ENCODE measurements at regions not wholly inside any gene's neighbourhood (a gene's known extent, or its start where the extent isn't known, plus 50 kb on each side); places are given as distances from the start of the nearest gene placed in this dataset.
"Not testable (repeated sequence)": the region's sequence is repeated elsewhere in the genome, so short reads cannot be mapped to it uniquely, and the experiment has no call there.

- no peaks in the 10 kb centered on the region for H3K27me3 ChIP-seq (ENCODE audit: control insufficient read depth, insufficient read depth, low read length)
- no peak overlapping the region for H3K4me3 ChIP-seq (ENCODE audit: low read length)
- DNase-seq (ENCODE audit: low read depth, low spot score), result no peak
- no CpG with 5 or more reads among the region's 2 CpGs for WGBS (ENCODE audit: insufficient coverage, insufficient read length)
- 0 out of 2 replicates have a peak, but pooled peaks cover 1% of the 10 kb centered on the region for H3K4me1 ChIP-seq (ENCODE audit: control insufficient read depth, insufficient read depth, low read length)
- H3K9me3 ChIP-seq (ENCODE audit: control insufficient read depth, insufficient read depth, low read length), result no peaks in the 10 kb centered on the region
- H3K36me3 ChIP-seq (ENCODE audit: control insufficient read depth, insufficient read depth, low read length), result no peaks in the 10 kb centered on the region
- no peak overlapping the region for H3K27ac ChIP-seq (ENCODE audit: low read length)
These were observed 162.9 kb upstream of the NMUR2 start for GRCh38 chr5:152568016-152568415.

GRCh38 chr5:152572812-152573211 is 167.7 kb upstream of the NMUR2 start:
- Histone ChIP-seq H3K4me1 (ENCODE audit: control insufficient read depth, insufficient read depth, low read length) (no peaks in the 10 kb centered on the region), H3K27ac (ENCODE audit: low read length) (no peak overlapping the region), H3K4me3 (ENCODE audit: low read length) (no peak overlapping the region), H3K27me3 (ENCODE audit: control insufficient read depth, insufficient read depth, low read length) (no peaks in the 10 kb centered on the region), H3K9me3 (ENCODE audit: control insufficient read depth, insufficient read depth, low read length) (no peaks in the 10 kb centered on the region), H3K36me3 (ENCODE audit: control insufficient read depth, insufficient read depth, low read length) (no peaks in the 10 kb centered on the region)
- WGBS (ENCODE audit: insufficient coverage, insufficient read length), result no CpG with 5 or more reads among the region's 3 CpGs
- no peak for DNase-seq (ENCODE audit: low read depth, low spot score)

- WGBS (ENCODE audit: insufficient coverage, insufficient read length), result no CpG with 5 or more reads among the region's 3 CpGs
- Histone ChIP-seq H3K27ac (ENCODE audit: low read length) (no peak overlapping the region), H3K27me3 (ENCODE audit: control insufficient read depth, insufficient read depth, low read length) (no peaks in the 10 kb centered on the region), H3K4me1 (ENCODE audit: control insufficient read depth, insufficient read depth, low read length) (no peaks in the 10 kb centered on the region), H3K36me3 (ENCODE audit: control insufficient read depth, insufficient read depth, low read length) (no peaks in the 10 kb centered on the region), H3K9me3 (ENCODE audit: control insufficient read depth, insufficient read depth, low read length) (no peaks in the 10 kb centered on the region), H3K4me3 (ENCODE audit: low read length) (no peak overlapping the region)
- DNase-seq (ENCODE audit: low read depth, low spot score), result no peak
These were observed 179.0 kb upstream of the NMUR2 start for GRCh38 chr5:152584103-152584502.

GRCh38 chr5:152592416-152592815 is 187.3 kb upstream of the NMUR2 start:
- no CpG with 5 or more reads among the region's 2 CpGs for WGBS (ENCODE audit: insufficient coverage, insufficient read length)
- no peak for DNase-seq (ENCODE audit: low read depth, low spot score)
- no peaks in the 10 kb centered on the region for H3K9me3 ChIP-seq (ENCODE audit: control insufficient read depth, insufficient read depth, low read length)
- H3K27ac ChIP-seq (ENCODE audit: low read length), result no peak overlapping the region
- H3K4me1 ChIP-seq (ENCODE audit: control insufficient read depth, insufficient read depth, low read length), result no peaks in the 10 kb centered on the region
- H3K4me3 ChIP-seq (ENCODE audit: low read length), result no peak overlapping the region
- H3K36me3 ChIP-seq (ENCODE audit: control insufficient read depth, insufficient read depth, low read length), result no peaks in the 10 kb centered on the region
- H3K27me3 ChIP-seq (ENCODE audit: control insufficient read depth, insufficient read depth, low read length), result no peaks in the 10 kb centered on the region

- no peaks in the 10 kb centered on the region for H3K4me1 ChIP-seq (ENCODE audit: control insufficient read depth, insufficient read depth, low read length)
- H3K27me3 ChIP-seq (ENCODE audit: control insufficient read depth, insufficient read depth, low read length), result no peaks in the 10 kb centered on the region
- no peak overlapping the region for H3K4me3 ChIP-seq (ENCODE audit: low read length)
- no peaks in the 10 kb centered on the region for H3K36me3 ChIP-seq (ENCODE audit: control insufficient read depth, insufficient read depth, low read length)
- H3K27ac ChIP-seq (ENCODE audit: low read length), result no peak overlapping the region
- H3K9me3 ChIP-seq (ENCODE audit: control insufficient read depth, insufficient read depth, low read length), result no peaks in the 10 kb centered on the region
- DNase-seq (ENCODE audit: low read depth, low spot score), result no peak
- WGBS (ENCODE audit: insufficient coverage, insufficient read length), result no CpG with 5 or more reads among the region's 1 CpG
These were observed 188.3 kb upstream of the NMUR2 start for GRCh38 chr5:152593388-152593787.

- WGBS (ENCODE audit: insufficient coverage, insufficient read length), result no CpG with 5 or more reads among the region's 1 CpG
- Histone ChIP-seq H3K4me3 (ENCODE audit: low read length) (no peak overlapping the region), H3K4me1 (ENCODE audit: control insufficient read depth, insufficient read depth, low read length) (no peaks in the 10 kb centered on the region), H3K36me3 (ENCODE audit: control insufficient read depth, insufficient read depth, low read length) (no peaks in the 10 kb centered on the region), H3K9me3 (ENCODE audit: control insufficient read depth, insufficient read depth, low read length) (no peaks in the 10 kb centered on the region), H3K27ac (ENCODE audit: low read length) (no peak overlapping the region), H3K27me3 (ENCODE audit: control insufficient read depth, insufficient read depth, low read length) (no peaks in the 10 kb centered on the region)
- no peak for DNase-seq (ENCODE audit: low read depth, low spot score)
These were observed 190.3 kb upstream of the NMUR2 start for GRCh38 chr5:152595405-152595804.

- no CpG with 5 or more reads among the region's 1 CpG for WGBS (ENCODE audit: insufficient coverage, insufficient read length)
- no peak for DNase-seq (ENCODE audit: low read depth, low spot score)
These were observed 194.0 kb upstream of the NMUR2 start for GRCh38 chr5:152599096-152599495.

GRCh38 chr5:152601806-152602732 is 197.0 kb upstream of the NMUR2 start:
- DNase-seq (ENCODE audit: low read depth, low spot score), result no peak
- no peak overlapping the region for H3K27ac ChIP-seq (ENCODE audit: low read length)
- no peaks in the 10 kb centered on the region for H3K36me3 ChIP-seq (ENCODE audit: control insufficient read depth, insufficient read depth, low read length)
- no peaks in the 10 kb centered on the region for H3K27me3 ChIP-seq (ENCODE audit: control insufficient read depth, insufficient read depth, low read length)
- H3K4me1 ChIP-seq (ENCODE audit: control insufficient read depth, insufficient read depth, low read length), result no peaks in the 10 kb centered on the region
- no CpG with 5 or more reads among the region's 2 CpGs for WGBS (ENCODE audit: insufficient coverage, insufficient read length)
- H3K9me3 ChIP-seq (ENCODE audit: control insufficient read depth, insufficient read depth, low read length), result no peaks in the 10 kb centered on the region
- no peak overlapping the region for H3K4me3 ChIP-seq (ENCODE audit: low read length)

More at GRCh38 chr5:152599096-152599495, 194.0 kb upstream of the NMUR2 start:
- Histone ChIP-seq H3K27ac (ENCODE audit: low read length) (no peak overlapping the region), H3K4me3 (ENCODE audit: low read length) (no peak overlapping the region), H3K36me3 (ENCODE audit: control insufficient read depth, insufficient read depth, low read length) (no peaks in the 10 kb centered on the region), H3K4me1 (ENCODE audit: control insufficient read depth, insufficient read depth, low read length) (no peaks in the 10 kb centered on the region), H3K27me3 (ENCODE audit: control insufficient read depth, insufficient read depth, low read length) (no peaks in the 10 kb centered on the region), H3K9me3 (ENCODE audit: control insufficient read depth, insufficient read depth, low read length) (no peaks in the 10 kb centered on the region)

- H3K4me3 ChIP-seq (ENCODE audit: low read length); H3K27ac ChIP-seq (ENCODE audit: low read length); H3K27me3 ChIP-seq (ENCODE audit: control insufficient read depth, insufficient read depth, low read length); H3K9me3 ChIP-seq (ENCODE audit: control insufficient read depth, insufficient read depth, low read length); H3K36me3 ChIP-seq (ENCODE audit: control insufficient read depth, insufficient read depth, low read length); H3K4me1 ChIP-seq (ENCODE audit: control insufficient read depth, insufficient read depth, low read length); DNase-seq (ENCODE audit: low read depth, low spot score): not testable (repeated sequence)
- no CpG with 5 or more reads among the region's 4 CpGs for WGBS (ENCODE audit: insufficient coverage, insufficient read length)
These were observed 201.0 kb upstream of the NMUR2 start for GRCh38 chr5:152606050-152606449.

GRCh38 chr5:152606776-152607364 is 201.8 kb upstream of the NMUR2 start:
- Histone ChIP-seq H3K4me1 (ENCODE audit: control insufficient read depth, insufficient read depth, low read length) (peaks cover 3% of the 10 kb centered on the region; the same call in 1 of the 2 replicates), H3K9me3 (ENCODE audit: control insufficient read depth, insufficient read depth, low read length) (no peaks in the 10 kb centered on the region), H3K27ac (ENCODE audit: low read length) (no peak overlapping the region), H3K27me3 (ENCODE audit: control insufficient read depth, insufficient read depth, low read length) (no peaks in the 10 kb centered on the region), H3K4me3 (ENCODE audit: low read length) (no peak overlapping the region), H3K36me3 (ENCODE audit: control insufficient read depth, insufficient read depth, low read length) (no peaks in the 10 kb centered on the region)
- DNase-seq (ENCODE audit: low read depth, low spot score), result no peak
- WGBS (ENCODE audit: insufficient coverage, insufficient read length), result no CpG with 5 or more reads among the region's 1 CpG
